HG03342 (cell line): ENCODE measurements at regions not wholly inside any gene's neighbourhood (a gene's known extent, or its start where the extent isn't known, plus 50 kb on each side); places are given as distances from the start of the nearest gene placed in this dataset.
"Not testable (repeated sequence)": the region's sequence is repeated elsewhere in the genome, so short reads cannot be mapped to it uniquely, and the experiment has no call there.

ENCODE experiments used
- ATAC-seq: cut with Tn5 transposase; IDR thresholded peaks from one replicate; pipeline ENCODE4 v1.9.1; 2021; ENCODE audit warnings: mild to moderate bottlenecking, moderate library complexity; ENCODE audit not compliant: unreplicated experiment

DNA sequence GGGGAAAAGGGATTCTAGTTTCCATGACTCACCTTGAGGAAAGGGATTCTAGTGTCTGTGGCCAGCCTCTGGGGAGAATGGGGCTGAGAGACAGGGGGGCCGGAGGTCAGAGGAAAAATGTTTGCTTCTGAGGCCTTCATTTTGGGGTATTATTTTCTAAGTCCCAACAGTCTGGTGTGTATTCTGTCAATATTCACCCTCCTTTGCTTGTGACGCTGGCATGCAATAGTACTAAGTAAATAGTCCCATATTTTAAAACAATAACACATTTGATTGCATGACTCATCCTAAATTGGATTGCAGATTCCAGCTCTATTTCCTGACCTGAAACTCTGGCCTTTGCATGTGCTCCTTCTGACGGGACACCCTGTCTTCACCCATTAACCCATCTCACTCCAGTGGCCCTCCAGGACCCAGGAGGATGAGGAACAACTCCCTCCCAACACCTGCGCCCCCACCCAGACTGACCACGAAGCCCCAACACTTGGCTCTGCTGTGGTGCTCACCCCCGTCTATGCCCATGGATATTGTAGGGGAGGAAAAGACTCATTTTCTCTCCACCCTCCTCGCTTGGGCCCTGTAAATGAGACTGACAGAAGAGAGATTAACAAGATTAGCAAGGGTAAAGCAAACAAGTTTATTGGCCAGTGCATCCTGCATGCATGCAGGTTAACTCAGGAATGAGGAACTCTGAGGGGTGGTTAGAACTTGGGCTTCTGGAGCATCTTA is 495.6 kb upstream of the KLF6 start:
- ATAC-seq, result no peak

DNA sequence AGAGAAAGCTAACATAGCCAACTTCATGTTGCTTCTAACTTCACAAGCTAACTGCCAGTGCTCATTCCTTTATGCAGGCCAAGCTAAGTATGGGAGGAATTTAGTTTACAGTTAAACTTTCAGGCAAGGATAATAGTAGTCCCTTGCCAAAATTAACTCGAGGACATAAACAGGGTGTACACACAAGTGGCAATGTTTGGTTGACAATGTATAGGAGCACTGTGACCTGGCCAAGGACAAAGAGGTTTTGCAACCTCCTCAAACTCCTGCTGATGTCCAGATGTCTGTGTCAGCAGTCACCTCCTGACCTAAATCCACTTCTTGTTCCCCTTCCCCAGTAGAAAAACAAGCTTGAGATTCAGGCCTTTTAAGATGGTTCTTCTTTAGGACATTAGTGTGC is 494.6 kb upstream of the KLF6 start:
- ATAC-seq, result no peak

DNA sequence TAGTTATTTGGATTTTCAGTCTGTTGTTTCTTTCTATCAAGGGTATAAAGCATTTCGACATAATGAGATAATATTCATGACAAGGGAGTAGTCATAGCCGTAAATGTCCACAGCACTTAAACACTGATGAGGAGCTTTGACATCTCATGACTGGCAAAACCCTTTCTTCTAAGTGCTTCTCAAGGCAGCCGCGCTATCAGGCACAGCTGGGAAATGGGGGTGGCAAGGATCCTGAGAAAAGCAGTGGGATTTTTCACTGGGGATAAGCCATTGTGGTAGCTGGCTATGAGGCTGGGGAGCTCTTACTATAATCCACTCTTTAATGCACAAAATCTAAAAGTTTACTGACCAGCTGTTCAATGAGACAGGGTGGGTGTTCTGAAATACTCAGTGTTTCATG is 493.2 kb upstream of the KLF6 start:
- ATAC-seq, result no peak

DNA sequence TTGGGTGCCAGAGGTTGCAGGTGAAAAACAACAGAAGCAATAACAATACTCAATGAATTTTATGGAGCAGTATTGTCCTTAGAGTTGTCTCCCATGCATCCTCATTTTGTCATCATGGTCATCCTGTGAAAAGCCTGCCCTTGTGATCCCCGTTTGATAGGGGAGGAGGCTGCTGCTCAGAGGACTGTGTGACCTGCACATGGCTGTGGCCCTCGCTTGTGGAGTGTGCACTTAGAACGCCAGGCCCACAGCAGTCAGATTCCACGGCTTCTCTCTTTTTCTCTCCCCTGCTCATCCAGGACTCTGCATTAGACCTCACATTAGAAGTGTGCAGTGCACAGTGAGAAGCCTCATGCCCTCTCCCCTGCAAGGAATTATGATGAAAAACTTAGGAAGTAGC is 491.1 kb upstream of the KLF6 start:
- ATAC-seq, result no peak

DNA sequence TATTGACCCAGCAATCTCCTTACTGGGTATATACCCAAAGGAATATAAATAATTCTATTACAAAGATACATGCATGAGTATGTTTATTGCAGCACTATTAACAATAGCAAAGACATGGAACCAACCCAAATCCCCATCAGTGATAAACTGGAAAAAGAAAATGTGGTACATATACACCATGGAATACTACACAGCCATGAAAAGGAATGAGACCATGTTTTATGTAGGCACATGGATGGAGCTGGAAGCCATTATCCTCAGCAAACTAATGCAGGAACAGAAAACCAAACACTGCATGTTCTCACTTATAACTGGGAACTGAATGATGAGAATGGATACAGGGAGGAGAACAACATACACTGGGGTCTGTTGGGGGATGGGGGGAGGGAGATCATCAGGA is 489.7 kb upstream of the KLF6 start:
- ATAC-seq, result not testable (repeated sequence)

DNA sequence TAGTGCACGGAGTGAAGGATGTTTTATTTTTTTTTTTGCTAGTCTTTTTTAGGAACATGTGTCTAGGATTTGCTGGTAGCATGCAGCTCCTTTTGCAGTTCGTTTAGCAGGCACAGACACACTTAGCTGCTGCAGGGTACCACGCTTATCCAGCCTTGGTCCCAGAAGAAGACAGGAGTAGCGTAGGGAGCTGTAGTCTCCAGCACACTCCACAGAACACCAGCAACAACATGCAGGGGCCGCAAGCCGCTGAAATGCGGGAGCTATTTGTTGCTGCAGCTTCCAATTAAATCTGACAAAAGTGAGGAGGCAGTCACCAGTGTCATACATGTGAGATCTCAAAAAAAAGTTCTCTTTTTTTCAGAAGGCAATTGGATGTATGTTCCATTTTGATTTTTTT is 486.2 kb upstream of the KLF6 start:
- no peak for ATAC-seq

DNA sequence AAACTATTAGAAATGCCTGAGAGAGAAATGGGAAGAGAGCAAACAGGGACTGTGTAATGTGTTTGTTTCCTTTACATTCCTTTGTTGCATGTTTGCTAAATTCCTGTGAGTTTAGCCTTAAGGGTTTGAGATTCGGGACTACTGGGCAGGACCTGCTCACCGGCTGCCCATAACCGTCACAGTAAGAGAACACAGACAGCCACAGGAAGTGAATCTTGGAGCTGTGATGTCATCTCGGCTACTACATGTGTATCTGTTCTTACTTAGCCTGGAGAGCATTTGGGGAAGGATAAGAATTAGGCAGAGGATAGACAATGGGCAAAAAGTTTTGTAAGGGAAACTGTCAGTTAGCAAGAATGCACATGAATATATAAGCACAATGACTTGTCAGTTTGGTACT is 485.1 kb upstream of the KLF6 start:
- no peak for ATAC-seq

DNA sequence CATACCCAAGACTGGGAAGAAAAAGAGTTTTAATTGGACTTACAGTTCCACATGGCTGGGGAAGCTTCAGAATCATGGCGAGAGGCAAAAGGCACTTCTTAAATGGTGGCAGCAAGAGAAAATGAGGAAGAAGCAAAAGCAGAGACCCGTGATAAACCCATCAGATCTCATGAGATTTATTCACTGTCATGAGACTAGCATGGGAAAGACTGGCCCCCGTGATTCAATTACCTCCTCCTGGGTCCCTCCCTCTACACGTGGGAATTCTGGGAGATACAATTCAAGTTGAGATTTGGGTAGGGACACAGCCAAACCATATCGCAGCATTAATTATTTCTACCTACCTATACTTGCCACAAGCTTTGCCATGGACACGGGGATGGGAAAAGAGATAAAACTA is 483.5 kb upstream of the KLF6 start:
- not testable (repeated sequence) for ATAC-seq

DNA sequence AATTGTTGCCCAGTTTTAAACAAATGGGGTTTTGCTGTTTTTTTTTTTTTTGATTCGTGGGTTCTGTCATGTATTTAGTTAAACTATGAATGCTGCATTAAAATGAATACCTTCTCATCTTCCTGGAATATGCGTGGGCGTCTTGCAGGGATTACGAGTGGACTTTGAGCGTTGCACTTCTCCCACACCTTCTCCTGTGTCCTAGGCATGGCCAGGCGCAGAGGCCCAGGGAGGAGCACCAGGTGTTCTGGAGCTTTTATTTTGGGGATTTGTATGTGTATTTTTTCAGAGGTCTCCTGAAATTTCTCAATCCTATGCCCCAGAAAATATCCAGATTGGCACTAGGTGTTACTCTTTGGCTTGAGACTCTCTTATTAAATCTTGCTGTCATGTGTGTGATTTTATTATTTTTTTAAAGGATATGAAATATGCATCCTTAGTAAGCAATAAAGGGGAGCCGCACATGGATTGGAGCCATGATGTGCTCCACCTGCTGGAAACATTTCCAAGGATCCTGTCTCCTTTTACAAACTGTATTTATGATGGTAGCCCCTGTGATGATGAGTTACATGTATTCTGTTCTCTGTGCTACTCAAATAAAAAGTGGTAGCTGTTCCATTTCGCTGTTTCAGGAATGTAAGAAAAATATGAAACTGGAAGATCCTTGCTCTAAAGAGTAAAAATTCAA is 482.2 kb upstream of the KLF6 start:
- no peak for ATAC-seq

DNA sequence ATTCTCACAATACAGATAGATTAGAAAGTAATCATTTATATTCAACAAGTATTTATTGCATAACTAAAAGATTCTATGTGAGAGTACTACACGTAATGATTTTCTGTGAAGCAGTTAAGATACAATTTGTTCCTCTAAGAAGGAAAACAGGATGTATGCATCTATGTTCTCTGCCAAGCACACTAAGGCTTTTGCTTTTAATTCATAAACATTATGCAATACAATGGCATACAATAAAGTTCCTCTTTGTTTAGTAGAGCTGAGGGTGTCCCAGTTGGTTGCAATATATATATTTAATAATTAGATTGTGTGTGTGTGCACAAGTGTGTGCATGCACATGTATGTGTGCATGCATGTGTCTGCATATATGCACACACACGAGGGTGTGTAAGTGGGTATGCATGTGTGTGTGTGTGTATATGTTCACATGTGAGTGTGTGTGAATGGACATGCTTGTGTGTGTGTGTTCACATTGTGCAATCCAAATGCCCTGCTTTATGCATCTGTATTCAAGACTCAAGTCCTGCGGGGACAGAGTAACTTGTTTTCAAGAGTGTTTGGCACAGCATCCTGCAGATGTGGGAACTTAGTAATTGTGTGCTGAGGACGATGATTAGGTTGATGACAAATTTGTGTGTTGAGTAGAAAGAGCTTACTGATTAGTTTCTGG is 481.5 kb upstream of the KLF6 start:
- no peak for ATAC-seq

DNA sequence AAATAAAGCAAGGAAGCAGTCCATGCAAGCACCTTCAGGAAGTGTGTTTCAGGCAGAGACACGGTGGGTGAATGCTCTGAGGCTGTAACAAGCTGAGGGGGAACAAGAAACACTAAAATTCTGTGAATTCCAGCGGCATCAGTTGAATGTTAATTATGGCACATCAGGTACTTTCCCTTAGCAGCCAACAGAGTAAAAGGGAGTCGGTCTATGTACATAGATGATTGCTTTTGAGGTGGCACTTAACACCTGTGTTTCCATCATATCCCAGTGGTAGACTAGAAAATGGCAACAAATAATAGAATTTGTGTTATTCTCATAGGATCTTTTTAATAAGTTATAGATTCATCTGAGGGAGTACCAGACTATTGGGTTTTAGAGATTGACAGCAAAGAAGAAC is 481.0 kb upstream of the KLF6 start:
- no peak for ATAC-seq

DNA sequence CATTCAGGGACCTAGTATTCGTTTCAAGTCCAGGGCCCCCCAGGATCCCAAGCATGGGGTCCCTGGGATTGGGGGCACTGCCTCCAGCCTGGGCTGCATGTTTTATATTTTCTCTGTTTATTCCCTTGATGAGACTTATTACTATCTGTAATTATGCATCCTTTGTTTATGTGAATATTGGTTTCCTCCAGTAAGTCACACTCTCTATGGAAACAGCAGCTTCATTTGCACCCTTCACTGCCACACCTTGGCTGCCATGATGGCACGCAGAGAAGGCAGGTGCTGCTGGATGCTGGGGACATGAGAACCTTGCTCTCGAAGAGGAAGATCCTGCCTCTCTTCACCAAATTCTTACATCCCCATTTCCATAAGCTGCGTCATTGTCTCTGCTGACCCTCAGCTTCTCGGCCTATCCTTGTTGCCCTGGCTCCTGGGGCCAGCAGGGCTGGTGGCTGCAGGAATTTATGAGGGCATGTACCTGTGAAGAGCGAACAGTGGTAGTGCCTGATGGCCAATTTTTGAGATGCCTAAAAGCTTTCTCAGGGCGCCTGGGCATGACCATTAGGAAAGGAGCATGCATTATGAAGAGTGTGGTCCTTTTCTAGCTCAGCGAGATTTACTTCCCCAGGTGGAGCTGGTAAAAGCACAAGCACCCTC is 479.3 kb upstream of the KLF6 start:
- ATAC-seq, result no peak

DNA sequence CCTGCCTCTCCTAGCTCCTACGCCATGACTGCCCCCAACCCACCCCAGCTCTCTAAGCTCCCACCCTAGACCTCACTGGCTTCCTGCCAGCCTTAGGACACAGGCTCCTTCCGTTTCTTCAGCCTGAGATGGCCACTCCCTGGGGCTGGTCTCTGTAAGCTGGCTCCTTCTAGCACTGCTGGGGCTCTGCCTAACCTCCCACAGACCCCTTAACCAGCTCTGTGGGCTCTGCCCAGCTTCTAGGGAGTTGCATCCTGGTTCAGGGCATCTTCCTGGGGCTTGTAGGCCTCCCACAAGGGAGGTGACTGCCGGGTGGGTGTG is 478.6 kb upstream of the KLF6 start:
- no peak for ATAC-seq

DNA sequence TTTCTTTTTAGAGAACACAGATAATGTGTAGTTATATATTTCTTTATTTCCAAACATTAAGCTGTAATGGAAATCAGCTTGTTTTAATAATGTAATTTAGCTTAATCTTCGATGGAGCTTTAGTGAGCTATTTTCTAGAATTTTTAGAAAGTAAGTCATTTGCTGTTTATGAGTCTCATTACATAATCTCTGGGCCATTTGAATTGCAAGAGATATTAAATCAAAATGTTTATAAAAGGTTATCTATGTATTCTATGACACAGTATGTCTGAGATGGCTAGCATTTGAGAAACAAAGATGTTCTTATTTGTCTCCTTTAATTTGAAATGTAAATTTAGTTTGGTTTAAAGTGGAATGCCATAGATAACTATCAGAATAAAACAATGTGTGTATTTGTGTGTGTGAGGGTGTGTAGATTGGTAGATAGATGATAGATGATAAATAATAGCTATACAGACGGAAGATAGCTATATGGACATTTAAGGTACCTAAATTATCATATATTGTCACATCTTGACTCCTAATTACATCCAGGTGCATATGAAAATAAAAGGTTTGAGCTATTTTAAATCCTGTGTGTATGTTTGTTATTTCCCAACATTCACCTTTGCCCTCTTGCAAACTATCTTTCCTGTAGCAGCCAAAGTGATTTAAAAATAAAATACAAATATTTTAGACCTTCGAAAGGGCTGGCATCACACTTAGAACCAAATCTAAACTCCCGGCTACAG is 478.0 kb upstream of the KLF6 start:
- ATAC-seq, result no peak

DNA sequence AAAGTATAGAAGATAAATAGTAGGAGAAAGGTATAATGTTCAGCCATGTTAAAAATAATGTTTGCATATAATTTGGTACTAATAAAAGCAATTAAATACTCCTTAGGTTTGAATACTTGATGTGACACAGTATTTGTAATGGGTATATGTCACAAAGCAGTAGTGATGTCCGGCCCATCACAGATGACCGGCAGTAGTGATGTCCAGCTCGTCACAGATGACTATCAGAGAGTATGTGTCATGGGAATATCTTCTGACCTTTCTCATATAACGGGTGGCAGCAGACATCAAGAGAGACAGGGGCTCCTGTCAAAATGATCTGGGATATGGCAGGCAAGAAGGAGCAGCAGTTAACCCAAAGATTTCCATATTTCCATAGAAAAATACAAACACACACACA is 477.4 kb upstream of the KLF6 start:
- ATAC-seq, result no peak

DNA sequence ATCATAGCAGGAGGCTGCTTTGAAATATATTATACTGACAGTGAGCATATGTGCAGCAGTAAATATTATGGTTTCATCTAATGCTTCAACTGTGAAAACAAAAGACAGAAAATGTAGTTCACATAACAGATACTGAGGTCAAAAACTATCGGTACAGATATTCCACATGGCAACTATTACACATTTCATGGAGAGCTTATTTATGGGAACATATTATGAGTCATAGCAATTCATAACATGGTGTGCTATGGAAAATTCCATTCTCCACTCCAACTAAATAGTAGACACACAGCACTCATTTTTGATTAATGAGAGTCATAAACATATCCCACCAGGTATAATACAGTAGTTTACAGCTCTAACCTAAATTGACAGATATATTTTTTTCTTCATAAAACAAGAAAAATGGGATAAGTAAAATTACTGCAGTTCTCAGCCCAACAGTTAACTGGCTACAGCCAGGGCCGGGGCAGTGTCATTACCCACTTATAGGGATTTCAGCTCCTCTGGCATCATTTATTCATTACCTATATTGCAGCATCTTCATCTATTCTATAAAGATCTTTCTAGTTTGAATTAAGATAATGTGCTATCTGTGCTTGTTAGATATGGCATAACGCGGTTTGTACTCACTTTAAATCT is 475.6 kb upstream of the KLF6 start:
- no peak for ATAC-seq

DNA sequence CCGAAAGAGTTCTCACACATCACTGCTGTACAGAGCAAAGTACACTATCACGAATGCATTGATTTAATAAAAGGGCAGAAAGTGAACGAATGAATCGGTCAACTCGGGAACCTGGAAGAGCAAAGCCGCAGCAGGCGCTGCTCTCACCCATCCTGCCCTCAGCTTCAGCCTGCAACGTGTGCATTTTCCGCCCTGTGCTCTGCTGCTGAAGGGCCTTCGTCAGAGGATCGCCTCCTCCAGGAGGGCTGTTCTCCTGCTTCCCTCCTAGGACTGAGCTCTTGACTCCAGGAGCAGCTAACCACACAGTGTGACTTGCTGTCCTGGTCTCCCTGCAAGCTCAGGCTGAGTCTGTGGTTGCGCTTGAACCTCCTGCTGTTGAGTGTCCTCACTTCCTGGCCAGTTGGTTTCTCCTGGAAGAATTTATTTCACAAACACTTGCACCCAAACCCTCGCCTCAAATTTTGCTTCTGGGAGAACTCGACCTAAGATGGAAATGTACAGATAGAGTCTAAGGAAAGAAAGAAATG is 473.0 kb upstream of the KLF6 start:
- no peak for ATAC-seq

DNA sequence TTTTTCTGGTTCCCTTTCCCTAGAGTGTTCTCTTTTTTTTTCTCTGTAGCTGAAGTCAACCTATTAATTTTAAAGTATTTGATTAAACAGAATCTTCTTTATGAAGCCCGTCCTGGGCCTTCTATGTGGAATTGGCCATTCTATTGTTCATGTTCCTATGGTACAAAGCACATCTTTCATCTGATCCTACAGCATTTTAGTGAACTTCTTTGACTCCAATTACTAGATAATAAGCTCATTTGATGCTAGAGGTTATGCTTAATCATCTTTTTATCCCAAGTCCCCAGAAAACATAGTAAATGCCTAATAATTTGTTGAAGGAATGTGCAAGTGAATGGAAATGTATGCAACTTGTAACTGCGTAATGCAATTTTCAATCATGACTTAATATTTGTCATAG is 472.0 kb upstream of the KLF6 start:
- ATAC-seq, result no peak

DNA sequence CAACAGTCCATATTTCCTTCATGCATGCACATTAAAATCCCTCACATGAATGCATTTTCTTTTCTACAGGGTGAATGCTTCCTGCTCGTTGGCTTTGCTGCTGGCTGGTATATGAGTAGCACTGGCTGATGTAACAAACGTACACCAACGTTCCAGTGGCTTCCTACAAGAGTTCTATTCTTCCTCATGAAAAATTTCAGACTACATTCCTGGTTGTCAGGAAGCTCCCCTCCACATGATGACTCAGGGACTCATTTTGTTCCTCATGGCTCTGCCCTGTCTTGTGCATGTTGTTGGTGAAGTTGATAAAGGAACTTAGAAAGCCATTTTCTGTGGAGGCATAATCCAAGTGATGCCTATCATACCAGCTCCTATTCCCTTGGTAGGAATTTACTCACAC is 470.7 kb upstream of the KLF6 start:
- no peak for ATAC-seq
